ENCODE measurements at regions not wholly inside any gene's neighbourhood (a gene's known extent, or its start where the extent isn't known, plus 50 kb on each side); places are given as distances from the start of the nearest gene placed in this dataset.
"Not testable (repeated sequence)": the region's sequence is repeated elsewhere in the genome, so short reads cannot be mapped to it uniquely, and the experiment has no call there.

DNA sequence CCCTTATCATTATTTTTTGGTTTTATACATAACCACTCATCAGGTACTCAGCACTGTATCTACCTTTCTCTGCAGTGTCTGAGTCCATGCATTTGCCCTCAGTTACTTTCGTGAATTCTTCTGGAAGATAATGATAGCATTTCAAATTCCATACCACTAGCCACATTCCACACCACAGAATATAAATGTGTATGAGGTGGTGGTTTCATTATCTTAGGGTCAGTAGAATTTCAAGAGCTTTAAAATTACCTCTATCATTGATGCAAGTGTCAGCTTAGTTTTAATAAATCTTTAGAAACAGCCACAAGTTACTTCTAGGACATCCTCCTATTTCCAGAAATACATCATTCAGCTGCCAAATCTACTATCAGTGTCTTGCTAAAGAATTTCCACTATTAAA, 1578.3 kb downstream of the OLFM4 start:
- DNase-seq = no peak

DNA sequence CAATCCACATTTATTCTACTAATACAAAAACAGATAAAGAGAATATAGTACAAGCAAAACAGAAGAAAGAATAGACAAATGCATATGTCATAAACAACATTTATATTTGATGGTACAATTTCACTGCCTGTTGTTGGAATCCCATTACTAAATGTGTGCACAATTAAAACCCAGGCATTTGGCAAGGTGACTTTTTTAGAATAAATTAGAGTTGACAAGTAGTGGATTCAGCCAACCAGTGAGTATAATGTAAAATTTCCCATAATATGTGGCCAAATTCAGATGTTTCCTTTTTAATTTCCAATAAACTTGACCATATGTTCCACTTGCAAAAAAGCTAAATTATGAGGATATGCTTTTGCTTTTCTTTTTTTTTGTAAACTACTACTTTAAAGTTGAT, 1578.8 kb downstream of the OLFM4 start:
- no peak for DNase-seq

DNA sequence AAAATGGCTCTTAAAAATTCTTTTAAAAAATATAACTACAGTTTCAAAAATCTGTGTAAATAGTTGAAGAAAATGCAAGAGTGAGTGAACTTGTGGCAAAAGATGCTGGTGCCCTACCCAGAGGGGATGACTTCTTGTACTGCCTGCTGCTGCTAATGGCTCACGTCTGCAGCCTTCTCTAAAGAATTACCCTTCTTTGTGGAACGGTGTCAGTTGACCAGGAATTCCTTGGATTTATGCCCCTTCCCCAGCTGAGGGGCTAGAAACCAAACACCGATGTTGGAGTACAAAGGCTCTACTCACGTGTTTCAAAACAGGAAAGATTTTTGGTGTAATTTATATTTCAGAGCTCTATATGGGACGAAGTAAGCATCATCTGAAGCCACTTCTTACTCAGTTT, 1582.8 kb downstream of the OLFM4 start:
- no peak for DNase-seq

DNA sequence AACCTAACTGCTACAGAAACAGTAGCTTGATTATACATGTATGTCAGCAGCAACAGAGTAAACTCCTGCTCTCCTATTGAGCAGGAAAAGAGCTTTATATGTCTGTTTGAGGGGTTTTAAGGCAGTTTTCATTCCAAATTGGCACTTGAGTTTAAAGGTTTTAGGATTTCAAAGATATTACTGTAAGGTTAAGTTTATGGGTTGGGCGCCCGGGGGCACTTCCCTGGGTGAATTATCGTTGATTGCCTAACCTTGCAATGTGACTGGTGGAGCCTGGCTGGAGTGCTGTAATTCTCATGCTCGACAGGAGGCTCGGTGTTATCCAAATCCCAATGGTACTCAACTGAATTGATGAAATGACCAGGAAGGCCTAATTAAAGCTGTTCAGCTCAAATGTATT, 1586.1 kb downstream of the OLFM4 start:
- DNase-seq = peak; percentile 59

DNA sequence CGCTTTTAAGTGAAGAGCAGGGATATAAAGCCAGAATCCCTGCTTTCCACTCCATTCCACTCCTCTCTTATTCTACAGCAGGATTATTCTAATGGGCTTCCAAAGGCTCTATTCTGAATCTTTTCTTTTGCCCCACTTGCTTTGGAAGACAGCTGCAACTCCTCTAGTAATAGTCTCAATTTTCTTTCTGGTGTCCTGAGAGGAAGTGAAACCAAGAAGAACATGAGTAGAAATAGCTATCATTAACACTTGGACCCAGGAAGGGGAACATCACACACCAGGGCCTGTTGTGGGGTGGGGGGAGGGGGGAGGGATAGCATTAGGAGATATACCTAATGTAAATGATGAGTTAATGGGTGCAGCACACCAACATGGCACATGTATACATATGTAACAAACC, 1597.9 kb downstream of the OLFM4 start:
- not testable (repeated sequence) for DNase-seq

DNA sequence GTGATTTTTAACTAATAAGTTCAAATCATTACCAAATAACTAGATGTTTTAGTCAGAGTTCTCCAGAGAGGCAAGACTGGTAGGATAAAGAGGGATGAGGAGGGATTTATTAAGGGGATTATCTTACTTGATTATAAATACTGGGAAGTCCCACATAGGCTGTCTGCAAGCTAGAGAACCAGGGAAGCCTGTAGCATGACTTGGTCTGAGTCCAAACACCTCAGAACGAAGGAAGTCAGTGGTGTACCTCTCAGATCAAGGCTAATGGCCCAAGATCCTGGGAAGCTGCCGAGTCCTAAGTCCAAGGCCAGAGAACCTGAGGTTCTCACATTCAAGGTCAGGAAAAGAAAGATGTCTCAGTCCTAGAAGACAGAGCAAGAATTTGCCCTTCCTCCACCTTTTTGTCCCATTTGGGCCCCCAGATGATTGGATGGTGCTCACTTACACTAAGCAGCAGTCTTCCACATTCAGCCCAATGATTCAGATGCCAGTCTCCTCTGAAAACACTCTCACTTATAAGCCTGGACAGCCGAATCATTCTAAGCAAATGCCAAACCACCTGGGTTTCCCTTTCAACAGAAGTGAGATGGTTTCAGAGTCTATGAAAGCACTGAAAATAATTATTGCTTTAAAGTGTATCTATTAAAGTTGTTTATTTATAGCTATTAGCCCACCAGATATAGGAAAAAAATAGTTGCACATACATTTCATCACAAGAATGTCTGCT, 1599.2 kb downstream of the OLFM4 start:
- DNase-seq = no peak

DNA sequence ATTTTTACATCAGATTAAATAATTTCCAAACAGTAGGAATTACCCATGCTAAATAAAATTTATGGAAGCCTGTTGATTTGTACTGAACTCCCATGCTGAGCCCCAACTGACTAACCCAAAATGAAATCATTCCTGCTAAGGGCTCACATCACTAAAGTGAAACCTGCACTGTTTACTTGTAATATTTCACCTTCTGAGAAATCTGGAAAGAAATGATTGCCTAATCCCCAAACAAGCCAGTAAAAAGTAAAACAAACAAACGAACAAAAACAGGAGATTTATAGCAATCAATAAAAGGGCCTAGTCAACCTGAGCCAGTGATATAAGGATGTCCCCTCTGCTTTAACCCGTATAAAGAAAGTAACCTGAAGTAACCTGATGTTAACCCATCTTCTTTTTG, 1599.8 kb downstream of the OLFM4 start:
- no peak for DNase-seq

DNA sequence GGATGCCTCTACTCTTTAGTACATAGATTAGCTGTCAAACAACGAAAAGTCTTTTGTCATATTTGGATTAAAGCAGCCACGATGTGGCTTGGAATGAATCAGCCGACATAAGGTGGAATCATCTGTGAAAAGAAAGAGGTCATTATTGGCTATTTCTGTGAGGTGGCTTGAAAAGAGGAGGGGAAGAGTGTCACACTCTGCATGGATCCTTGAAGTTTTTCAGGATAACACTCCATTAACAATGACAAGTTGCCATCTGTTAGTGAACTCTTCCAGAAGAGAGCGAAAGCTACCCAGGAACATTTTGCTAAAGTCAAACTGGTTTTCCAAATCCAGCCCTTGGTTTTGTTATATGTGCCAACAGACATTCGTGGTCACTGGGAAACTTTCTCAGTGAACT, 1604.8 kb downstream of the OLFM4 start:
- no peak for DNase-seq

DNA sequence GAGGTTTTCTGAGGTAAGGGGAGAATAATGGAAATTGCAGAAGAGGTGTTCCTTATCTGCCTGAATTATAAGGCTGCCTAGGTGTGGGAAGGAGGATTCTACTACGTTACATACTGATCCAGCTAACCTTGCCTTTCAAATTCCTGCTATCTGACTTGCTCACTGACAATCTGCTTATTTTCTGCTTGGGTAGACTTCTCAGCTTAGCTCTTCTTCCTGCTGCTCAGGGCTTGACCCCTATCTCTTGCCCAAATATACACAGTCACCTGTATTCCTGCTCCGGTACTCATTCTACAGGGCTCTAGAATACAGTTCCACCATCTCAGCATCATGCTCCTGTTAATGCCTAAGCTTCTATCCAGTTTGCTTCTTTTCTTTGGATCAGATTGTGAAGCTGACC, 1607.6 kb downstream of the OLFM4 start:
- no peak for DNase-seq

DNA sequence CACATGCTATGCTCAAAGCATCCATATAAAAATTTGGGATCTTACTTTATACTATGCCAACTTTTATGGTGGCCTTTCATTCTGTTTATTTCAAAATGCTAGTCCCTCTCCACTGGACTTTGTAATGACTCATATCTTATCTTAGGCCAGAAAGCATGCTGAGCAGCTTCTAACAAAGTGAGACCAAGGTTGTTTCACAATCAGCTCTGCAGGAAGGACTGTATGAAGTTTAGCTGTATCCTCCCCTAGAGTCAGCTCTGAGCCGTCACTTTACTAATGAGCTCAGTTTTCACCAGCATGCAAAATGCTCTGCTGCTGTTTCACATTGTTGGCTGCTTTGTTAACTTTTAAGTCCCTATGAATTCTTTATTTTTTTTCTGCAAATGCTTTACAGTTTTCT, 1608.8 kb downstream of the OLFM4 start:
- no peak for DNase-seq

DNA sequence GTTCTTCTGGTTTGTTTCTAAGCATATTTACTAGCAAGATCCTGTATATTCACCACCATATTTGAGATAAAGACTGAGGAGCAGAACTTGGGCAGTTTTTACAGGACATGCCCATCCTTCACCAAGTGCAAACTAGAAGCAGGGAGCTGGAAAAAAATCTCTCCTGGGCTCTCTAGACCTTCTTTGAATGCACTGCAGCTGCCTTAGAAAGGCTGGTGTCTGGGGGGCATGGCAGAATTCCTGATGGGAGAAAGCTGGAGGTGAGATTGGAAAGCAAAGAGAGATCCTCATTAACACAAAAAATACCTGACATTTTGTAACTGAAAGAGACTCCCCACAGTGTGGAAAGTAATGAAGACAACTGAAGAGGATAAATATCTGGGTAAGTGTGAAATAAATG, 1612.1 kb downstream of the OLFM4 start:
- no peak for DNase-seq

DNA sequence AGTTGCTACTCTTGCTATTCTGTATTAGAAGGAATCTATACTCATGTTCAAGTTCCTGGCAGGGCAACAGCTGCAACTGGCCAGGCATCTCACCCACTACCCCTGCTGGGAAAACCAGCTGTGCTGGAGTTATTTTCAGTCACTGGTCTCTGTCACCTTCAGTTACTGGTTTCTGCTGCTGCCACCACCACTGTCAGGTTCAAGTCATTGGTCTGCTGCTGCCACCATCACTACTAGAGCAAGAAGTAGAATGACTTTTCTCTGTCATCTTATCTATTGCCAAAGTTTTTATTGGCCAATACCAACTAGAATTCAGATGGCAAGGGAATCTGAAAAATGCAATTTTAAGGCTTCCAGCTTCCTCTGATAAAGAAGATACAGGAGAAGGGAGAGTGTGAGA, 1615.2 kb downstream of the OLFM4 start:
- DNase-seq = no peak

DNA sequence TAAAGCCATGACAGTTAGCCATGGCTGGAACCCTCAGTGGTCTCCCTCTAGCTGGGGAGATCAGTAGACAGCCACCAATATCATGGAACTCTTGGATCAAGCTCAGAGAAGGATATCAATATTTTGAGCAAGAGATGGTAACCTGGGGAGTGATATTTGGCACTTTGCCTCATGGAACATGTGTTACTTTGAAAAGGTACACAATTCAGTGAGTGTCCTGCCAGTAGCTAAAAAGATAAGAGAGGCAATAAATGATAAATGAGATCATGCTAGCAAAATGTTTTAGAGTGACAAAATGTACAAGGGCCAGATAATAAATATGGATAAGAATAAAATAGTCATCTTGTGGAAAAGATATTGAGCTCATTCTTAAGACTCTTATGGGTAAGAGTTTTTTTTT, 1618.7 kb downstream of the OLFM4 start:
- no peak for DNase-seq

DNA sequence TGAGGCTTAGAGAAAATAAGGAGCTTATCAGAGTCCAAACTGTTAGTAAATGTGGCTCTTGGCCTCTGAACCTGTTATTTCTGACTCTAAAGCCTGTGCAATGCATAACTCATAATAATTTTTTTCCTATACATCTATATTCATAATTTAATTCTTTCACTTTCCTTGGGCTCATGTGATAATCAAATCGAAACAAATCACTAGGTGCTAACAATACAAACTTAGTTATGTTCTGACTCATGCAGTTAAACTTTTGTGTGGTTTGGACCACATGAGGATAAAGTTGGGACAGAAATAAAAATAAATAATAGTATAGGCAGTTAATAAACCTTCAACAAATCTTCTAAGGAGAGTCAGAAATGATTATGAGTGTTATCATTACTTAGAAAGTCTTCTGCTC, 1629.0 kb downstream of the OLFM4 start:
- DNase-seq = no peak

DNA sequence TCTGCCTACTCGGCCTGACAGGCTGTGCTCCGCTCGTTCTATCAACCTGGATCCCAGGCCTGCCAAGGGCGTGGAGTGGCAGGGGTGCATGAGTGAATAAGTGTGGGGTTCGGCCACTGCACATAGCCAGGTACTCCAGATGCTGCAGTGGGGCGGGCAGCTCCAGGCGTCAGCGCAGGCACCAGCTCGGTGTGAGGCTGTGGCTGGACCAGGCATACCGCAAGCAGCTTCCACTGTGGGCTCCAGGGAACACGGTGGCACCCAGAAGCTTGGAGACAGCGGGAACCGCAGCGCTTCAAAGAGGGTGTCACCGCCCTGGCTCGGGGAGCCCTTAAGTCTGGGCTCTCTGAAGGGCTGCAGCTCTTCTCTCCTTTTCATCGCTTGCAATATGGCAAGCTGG, 1630.2 kb downstream of the OLFM4 start:
- no peak for DNase-seq

DNA sequence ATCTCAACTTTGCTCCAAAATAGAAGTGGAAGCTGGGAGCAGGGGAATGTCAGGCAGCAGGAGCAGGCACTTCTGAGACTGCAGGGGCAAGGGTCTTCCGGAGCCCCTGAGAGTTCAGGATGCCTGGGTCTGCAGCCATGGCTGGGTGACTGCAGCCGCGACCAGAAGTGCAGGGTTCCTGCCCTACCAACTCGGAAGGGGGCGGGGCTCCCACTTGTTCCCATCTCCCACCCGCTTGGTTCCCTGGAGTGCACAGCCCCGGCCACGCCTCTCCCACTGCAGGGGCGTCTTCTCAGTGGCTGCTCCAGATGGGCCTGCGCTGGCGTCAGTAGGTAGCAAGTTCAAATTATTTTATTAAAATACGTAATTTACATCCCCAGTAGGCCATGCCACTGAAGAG, 1631.7 kb downstream of the OLFM4 start:
- no peak for DNase-seq

DNA sequence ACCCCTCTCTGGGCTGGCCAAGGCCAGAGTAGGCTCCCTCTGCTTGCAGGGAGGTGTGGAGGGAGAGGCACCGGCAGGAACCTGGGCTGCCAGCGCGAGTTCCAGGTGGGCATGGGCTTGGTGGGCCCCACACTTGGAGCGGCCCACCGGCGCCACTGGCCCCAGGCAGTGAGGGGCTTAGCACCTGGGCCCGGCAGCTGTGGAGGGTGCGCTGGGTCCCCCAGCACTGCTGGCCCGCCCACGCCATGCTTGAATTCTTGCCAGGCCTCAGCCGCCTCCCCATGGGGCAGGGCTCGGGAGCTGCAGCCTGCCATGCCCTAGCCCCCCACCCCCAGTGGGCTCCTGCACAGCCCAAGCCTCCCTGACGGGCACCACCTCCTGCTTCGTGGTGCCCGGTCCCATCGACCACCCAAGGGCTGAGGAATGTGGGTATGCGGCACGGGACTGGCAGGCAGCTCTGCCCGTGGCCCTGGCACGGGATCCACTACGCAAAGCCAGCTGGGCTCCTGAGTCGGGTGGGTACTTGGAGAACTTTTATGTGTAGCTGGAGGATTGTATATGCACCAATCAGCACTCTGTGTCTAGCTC, 1648.0 kb downstream of the OLFM4 start:
- no peak for DNase-seq

DNA sequence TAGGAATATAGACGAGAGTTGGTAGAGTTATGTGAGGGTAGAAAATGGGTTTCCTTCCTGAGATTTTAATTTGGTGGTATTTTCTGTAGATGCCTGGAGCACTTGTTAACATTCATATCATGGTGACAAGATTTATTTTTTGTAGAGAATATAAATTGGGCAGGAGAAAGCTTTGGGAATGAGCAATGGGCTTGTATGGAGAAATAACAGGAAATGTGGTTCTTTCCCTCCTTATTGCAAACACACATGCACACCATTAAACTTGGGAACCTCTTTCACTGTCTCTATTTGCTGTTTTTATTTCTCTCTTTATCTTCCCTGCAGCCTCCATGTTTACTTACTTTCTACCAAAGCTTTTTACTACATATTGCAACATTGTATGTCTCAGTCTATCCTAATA, 1653.6 kb downstream of the OLFM4 start:
- DNase-seq = no peak

DNA sequence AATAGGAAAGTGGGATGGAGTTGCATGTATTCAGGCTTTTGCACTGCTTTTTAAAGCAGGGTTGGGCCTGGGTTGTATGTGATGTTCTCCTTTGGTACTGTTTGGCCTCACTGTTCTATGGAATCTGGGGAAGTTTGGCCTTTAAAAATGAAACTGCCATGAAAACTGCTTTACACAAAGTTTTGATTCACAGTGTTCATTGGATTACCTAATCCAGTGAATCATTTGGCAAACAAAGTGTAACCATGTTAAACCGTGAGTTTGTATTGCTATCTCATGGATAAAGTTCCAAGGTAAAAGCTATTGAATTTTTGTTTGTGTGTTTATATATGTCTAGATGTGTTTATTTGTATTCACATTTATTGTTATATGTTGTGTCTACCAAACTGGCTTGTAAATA, 1658.6 kb downstream of the OLFM4 start:
- DNase-seq = no peak

DNA sequence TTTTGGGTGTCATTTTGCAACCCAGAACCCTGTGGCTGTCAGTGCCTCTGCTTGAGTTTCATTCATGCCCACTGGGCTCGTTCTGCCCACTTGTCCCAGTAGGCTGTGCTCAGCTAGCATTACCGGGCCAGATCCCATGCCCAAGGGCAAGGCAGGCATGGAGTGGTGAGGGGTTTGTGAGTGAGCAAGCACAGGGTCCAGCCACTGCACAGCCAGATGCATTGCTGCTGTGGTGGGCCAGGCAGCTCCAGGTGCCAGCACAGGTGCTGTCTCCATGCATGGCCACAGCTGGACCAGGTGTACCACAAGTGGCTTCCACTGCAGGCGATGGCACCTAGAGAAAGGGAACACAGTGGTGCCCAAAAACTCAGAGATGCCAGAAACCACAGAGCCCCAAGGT, 1671.2 kb downstream of the OLFM4 start:
- no peak for DNase-seq

DNA sequence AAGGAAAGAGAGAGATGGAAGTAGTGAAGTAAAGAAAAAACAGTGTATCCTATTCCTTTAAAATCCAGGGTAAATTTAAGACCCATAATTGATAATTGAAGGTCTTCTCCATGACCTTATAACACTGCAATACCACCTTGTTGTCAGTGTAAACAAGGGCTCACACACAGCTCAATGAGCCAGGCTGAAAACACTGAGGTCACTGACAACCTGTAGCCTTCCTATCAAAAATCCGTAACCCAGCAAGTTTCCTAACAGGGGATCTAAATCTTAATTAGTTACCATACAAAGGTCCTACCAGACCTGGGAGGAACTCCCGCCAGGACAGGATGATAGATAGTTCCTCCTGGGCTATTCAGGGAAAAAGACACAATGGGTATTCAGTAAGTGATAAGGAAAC, 1677.1 kb downstream of the OLFM4 start:
- DNase-seq = no peak

DNA sequence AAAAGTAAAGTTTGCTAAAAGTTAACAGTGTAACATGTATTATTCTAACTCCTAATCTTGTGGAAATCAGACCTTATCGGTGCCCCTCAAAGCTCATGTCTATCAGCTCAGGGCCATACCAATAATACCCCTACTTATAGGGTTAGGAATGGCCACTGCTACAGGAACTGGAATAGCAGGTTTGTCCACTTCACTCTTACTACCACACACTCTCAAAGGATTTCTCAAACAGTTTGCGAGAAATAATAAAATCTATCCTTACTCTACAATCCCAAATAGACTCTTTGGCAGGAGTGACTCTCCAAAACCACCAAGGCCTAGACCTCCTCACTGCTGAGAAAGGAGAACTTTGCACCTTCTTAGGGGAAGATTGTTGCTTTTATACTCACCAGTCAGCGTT, 1677.7 kb downstream of the OLFM4 start:
- DNase-seq = no peak

DNA sequence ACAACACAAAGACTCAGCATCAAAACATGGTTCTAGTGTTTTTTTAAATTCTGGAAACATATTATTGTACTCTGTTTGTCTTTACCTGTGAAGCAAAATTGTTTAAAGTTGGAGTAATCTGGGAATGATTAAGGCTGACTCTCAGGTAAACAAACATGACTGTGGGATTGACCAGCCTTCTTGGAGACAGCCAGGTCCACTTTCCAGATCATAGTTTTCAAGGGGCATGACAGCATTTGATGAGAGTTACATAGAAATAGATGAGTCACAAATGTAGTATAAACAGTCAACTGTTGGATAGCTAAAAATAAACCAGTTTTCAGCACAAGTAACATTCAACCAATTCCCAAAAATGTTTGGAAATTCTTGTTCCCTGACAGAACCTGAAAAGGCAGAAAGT, 1680.9 kb downstream of the OLFM4 start:
- no peak for DNase-seq

DNA sequence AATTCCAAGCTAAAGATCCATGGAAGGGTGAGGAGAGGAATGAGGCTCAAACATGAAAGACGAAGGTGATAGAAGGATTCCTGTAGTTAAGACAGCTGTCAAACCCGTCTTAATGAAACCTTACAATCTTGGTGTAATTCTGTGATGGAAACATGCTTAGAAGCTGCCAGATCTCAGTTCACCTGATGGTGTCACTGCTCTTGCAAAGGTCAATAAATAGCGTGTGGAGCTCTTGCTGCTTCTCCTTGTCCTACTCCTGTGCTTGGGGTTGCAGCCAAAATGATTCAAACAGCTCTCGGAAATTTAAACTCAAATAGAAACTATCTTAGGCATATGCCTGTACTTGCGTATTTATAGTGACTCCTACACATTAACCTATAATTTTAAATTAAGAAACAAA, 1705.0 kb downstream of the OLFM4 start:
- DNase-seq = no peak

DNA sequence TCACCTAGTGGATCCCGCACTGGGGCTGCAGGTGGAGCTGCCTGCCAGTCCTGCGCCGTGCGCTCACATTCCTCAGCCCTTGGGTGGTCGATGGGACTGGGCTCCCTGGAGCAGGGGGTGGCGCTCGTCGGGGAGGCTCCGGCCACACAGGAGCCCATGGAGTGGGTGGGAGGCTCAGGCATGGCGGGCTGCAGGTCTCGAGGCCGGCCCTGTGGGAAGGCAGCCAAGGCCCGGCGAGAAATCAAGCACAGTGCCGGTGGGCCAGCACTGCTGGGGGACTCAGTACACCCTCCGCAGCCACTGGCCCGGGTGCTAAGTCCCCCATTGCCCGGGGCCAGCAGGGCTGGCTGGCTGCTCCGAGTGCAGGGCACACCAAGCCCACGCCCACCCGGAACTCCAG, 1708.6 kb downstream of the OLFM4 start:
- not testable (repeated sequence) for DNase-seq
